Liver (tissue), 3 donors: ENCODE measurements at regions not wholly inside any gene's neighbourhood (a gene's known extent, or its start where the extent isn't known, plus 50 kb on each side); places are given as distances from the start of the nearest gene placed in this dataset.

Experiments used
- JUND ChIP-seq, 2 donors: IDR thresholded peaks; 2 replicates each; pipeline ENCODE4 v1.6.1; 2016; ENCODE audit warnings: antibody characterized with exemption in 2 of 2
- RAD21 ChIP-seq, 2 donors: IDR thresholded peaks; 2 replicates each; pipeline ENCODE4 v1.6.1; 2016; ENCODE audit warnings: antibody characterized with exemption in 2 of 2, mild to moderate bottlenecking in 2 of 2
- SP1 ChIP-seq: IDR thresholded peaks from 2 replicates; pipeline ENCODE4 v1.6.1; 2018; ENCODE audit warnings: antibody characterized with exemption, mild to moderate bottlenecking
- TAF1 ChIP-seq: conservative IDR thresholded peaks from 2 replicates; pipeline ENCODE4 v1.6.1; 2016; ENCODE audit warnings: antibody characterized with exemption, mild to moderate bottlenecking
- YY1 ChIP-seq: IDR thresholded peaks from 2 replicates; pipeline ENCODE4 v1.6.1; 2016; ENCODE audit warnings: antibody characterized with exemption, mild to moderate bottlenecking
- TF ChIP-seq, protein P1 (sequence below): fragments of 150-350 bp; IDR thresholded peaks from 2 replicates; pipeline ENCODE4 v1.5.1; 2017; ENCODE audit warnings: improper control_type of control experiment, low read depth, low read length; ENCODE audit not compliant: missing input control
- TF ChIP-seq, protein P2 (sequence below): IDR thresholded peaks from 2 replicates; pipeline ENCODE4 v1.6.1; 2016; ENCODE audit warnings: antibody characterized with exemption, mild to moderate bottlenecking
- donor health status: healthy.
- donor health status: healthy.

DNA sequence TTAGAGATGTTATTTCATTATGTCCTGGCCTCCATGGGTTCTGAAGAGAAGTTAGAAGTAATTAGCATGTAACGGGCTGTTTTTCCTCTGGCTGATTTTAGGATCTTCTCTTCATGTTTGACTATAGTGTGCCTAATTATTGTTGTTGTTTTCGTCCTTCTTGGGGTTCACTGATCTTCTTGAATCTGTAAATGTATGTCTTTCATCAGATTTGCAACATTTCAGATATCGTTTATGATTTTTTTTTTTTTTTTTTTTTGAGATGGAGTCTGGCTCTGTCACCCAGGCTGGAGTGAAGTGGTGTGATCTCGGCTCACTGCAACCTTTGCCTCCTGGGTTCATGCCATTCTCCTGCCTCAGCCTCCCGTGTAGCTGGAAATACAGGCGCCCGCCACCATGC, 246.7 kb downstream of the TFAP2C start:
- TF ChIP-seq SP1 = no peak
- TF ChIP-seq, protein P1, sequence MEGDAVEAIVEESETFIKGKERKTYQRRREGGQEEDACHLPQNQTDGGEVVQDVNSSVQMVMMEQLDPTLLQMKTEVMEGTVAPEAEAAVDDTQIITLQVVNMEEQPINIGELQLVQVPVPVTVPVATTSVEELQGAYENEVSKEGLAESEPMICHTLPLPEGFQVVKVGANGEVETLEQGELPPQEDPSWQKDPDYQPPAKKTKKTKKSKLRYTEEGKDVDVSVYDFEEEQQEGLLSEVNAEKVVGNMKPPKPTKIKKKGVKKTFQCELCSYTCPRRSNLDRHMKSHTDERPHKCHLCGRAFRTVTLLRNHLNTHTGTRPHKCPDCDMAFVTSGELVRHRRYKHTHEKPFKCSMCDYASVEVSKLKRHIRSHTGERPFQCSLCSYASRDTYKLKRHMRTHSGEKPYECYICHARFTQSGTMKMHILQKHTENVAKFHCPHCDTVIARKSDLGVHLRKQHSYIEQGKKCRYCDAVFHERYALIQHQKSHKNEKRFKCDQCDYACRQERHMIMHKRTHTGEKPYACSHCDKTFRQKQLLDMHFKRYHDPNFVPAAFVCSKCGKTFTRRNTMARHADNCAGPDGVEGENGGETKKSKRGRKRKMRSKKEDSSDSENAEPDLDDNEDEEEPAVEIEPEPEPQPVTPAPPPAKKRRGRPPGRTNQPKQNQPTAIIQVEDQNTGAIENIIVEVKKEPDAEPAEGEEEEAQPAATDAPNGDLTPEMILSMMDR = no peak
- TF ChIP-seq, protein P2, sequence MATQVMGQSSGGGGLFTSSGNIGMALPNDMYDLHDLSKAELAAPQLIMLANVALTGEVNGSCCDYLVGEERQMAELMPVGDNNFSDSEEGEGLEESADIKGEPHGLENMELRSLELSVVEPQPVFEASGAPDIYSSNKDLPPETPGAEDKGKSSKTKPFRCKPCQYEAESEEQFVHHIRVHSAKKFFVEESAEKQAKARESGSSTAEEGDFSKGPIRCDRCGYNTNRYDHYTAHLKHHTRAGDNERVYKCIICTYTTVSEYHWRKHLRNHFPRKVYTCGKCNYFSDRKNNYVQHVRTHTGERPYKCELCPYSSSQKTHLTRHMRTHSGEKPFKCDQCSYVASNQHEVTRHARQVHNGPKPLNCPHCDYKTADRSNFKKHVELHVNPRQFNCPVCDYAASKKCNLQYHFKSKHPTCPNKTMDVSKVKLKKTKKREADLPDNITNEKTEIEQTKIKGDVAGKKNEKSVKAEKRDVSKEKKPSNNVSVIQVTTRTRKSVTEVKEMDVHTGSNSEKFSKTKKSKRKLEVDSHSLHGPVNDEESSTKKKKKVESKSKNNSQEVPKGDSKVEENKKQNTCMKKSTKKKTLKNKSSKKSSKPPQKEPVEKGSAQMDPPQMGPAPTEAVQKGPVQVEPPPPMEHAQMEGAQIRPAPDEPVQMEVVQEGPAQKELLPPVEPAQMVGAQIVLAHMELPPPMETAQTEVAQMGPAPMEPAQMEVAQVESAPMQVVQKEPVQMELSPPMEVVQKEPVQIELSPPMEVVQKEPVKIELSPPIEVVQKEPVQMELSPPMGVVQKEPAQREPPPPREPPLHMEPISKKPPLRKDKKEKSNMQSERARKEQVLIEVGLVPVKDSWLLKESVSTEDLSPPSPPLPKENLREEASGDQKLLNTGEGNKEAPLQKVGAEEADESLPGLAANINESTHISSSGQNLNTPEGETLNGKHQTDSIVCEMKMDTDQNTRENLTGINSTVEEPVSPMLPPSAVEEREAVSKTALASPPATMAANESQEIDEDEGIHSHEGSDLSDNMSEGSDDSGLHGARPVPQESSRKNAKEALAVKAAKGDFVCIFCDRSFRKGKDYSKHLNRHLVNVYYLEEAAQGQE = no peak
- TF ChIP-seq TAF1 = no peak
- no peak for TF ChIP-seq JUND (IDR thresholded peaks at IDR 0.05)
- no peak for TF ChIP-seq RAD21 (IDR thresholded peaks at IDR 0.05)
- TF ChIP-seq YY1 = no peak
